ENCODE measurements at regions not wholly inside any gene's neighbourhood (a gene's known extent, or its start where the extent isn't known, plus 50 kb on each side); places are given as distances from the start of the nearest gene placed in this dataset.

DNA sequence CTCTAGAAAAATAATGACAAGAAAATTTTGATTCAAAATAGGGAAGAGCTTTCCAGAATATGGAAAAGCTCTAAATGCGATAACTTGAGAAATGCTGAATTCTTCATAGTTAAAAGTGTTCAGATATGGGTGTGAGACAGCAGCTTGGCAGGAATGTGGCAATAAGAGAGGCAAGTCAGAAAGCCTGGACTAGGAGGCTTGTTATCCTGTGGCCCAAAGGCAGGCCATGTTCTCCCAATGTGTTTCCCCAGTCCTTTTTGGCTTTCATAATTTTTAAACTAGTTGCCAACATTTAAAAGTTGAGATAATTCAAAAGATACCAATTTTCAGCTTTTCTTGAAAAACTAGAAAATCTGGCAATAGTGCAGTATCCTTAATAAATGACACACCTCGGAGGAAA is 366.3 kb upstream of the FANCL start:
- TF ChIP-seq FOXK2 (IDR thresholded peaks at IDR 0.05): no peak
- no peak for TF ChIP-seq BHLHE40 (IDR thresholded peaks at IDR 0.05; ENCODE audit: borderline replicate concordance)
- no peak for TF ChIP-seq SUZ12 (IDR thresholded peaks at IDR 0.05)
- TF ChIP-seq TARDBP (IDR thresholded peaks at IDR 0.05): no peak

Measured in HEK293T (cell line).